ENCODE measurements at regions not wholly inside any gene's neighbourhood (a gene's known extent, or its start where the extent isn't known, plus 50 kb on each side); places are given as distances from the start of the nearest gene placed in this dataset.

DNA sequence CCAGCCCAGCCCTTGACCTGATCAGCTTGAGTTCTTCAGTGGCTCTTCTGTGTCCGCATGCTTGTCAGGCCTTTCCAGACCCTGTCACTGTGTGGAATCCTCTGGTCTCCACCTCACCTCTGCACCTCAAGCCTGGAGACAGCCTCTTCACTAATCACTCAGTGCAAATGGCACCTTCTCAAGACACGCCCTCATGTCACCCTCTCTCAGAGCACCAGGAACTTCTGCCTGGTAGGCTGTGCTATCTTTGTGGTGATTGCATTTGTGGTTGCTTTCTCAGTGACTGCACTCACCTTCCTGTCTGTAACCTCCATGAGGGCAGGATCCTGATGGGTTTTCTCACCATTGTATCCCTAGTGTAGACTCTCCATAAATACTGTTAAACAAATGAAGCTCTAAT, 435.2 kb upstream of the CDH4 start:
- no peaks in the 10 kb centered on the region; a peak in 1 of 7 replicates for H3K27me3 ChIP-seq (replicated peaks in 1 of 4; ENCODE audit: control insufficient read depth in 3 of 4, extremely low read depth in 1 of 4, insufficient read depth in 3 of 4, low read length in 3 of 4)
- no peak overlapping the region for H4K8ac ChIP-seq (ENCODE audit: extremely low read depth, insufficient read depth, low read length)
- no peak overlapping the region for H3K4me3 ChIP-seq (ENCODE audit: extremely low read depth in 1 of 4, insufficient read depth in 2 of 4, low read depth in 3 of 4, low read length in 4 of 4)
- no peak overlapping the region for H3K4me2 ChIP-seq (ENCODE audit: insufficient read depth in 1 of 2, low read depth in 2 of 2, low read length in 2 of 2)
- no peak overlapping the region for H3K9ac ChIP-seq (replicated peaks in 1 of 4; ENCODE audit: extremely low read depth in 1 of 4, low read depth in 3 of 4, low read length in 3 of 4)
- H2BK12ac ChIP-seq (ENCODE audit: low read depth, low read length) = no peak overlapping the region
- H3K79me1 ChIP-seq (ENCODE audit: low read depth, low read length) = no peaks in the 10 kb centered on the region
- H2BK20ac ChIP-seq (ENCODE audit: low read length) = no peak overlapping the region
- H4K5ac ChIP-seq (ENCODE audit: insufficient read length, low read depth, low read length) = no peak overlapping the region
- CTCF ChIA-PET (ENCODE audit: partially characterized antibody) = no interaction called here
- no peak for TF ChIP-seq CREB1 (IDR thresholded peaks at IDR 0.05)
- no peak for TF ChIP-seq CBX5 (IDR thresholded peaks at IDR 0.05; ENCODE audit: low read depth, low read length)
- TF ChIP-seq EGR1 (IDR thresholded peaks at IDR 0.05; ENCODE audit: borderline replicate concordance, low read depth, low read length) = no peak
- no peak for TF ChIP-seq KDM4A (IDR thresholded peaks at IDR 0.05; ENCODE audit: low read depth, low read length, severe bottlenecking)
- no peak for TF ChIP-seq RBBP5 (IDR thresholded peaks at IDR 0.05; ENCODE audit: borderline replicate concordance, low read depth, low read length)
- TF ChIP-seq, protein P1, sequence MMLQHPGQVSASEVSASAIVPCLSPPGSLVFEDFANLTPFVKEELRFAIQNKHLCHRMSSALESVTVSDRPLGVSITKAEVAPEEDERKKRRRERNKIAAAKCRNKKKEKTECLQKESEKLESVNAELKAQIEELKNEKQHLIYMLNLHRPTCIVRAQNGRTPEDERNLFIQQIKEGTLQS (IDR thresholded peaks at IDR 0.05; ENCODE audit: insufficient read depth, low read depth, low read length) = no peak
- no peaks in the 10 kb centered on the region for H3K36me3 ChIP-seq (ENCODE audit: control insufficient read depth in 2 of 4, insufficient read depth in 4 of 4, low read length in 3 of 4)
- no peak for DNase-seq (ENCODE audit: low read depth in 1 of 2, low spot score in 2 of 2)
- H3K23me2 ChIP-seq (ENCODE audit: low read depth, low read length) = no peaks in the 10 kb centered on the region
- H3K79me2 ChIP-seq (ENCODE audit: control insufficient read depth in 1 of 2, insufficient read depth in 2 of 2, low read length in 2 of 2) = no peaks in the 10 kb centered on the region
- H2BK5ac ChIP-seq (ENCODE audit: low read depth, low read length) = no peak overlapping the region
- POLR2A ChIA-PET (ENCODE audit: partially characterized antibody) = no interaction called here
- no peaks in the 10 kb centered on the region for H3K9me3 ChIP-seq (ENCODE audit: insufficient read depth in 2 of 2, low read depth in 1 of 2, low read length in 1 of 2)
- no peak overlapping the region for H2AK5ac ChIP-seq (ENCODE audit: low read depth, low read length)
- H4K20me1 ChIP-seq (replicated peaks in 1 of 2; ENCODE audit: control insufficient read depth in 1 of 2, insufficient read depth in 2 of 2, low read length in 2 of 2) = no peaks in the 10 kb centered on the region
- no peak overlapping the region for H3K14ac ChIP-seq (ENCODE audit: insufficient read length)
- no peak overlapping the region for H4K91ac ChIP-seq (replicated peaks; ENCODE audit: insufficient read length, low read length)
- H3K23ac ChIP-seq (ENCODE audit: insufficient read length) = no peak overlapping the region
- H2AFZ ChIP-seq (ENCODE audit: low read length) = no peak overlapping the region
- H3K56ac ChIP-seq (replicated peaks; ENCODE audit: insufficient read length, low read depth, low read length) = no peak overlapping the region
- no peaks in the 10 kb centered on the region for H3K4me1 ChIP-seq (replicated peaks in 1 of 4; ENCODE audit: control insufficient read depth in 3 of 4, insufficient read depth in 4 of 4, low read length in 3 of 4)
- no peak for FAIRE-seq
- H2BK15ac ChIP-seq (ENCODE audit: low read length) = no peak overlapping the region
- 89% methylated on average over 2 of the region's 2 CpGs; no CpG with 5 or more reads in 1 of the 2 experiments for WGBS, 2 experiments (ENCODE audit: extremely low coverage in 1 of 2, insufficient coverage in 1 of 2, insufficient read length in 1 of 2, insufficient replicate concordance in 2 of 2, low coverage in 1 of 2, low lambda C conversion rate in 2 of 2, missing lambda C conversion rate in 1 of 2)
- no peak overlapping the region for H2BK120ac ChIP-seq (replicated peaks; ENCODE audit: low read depth, low read length)
- H3K27ac ChIP-seq (ENCODE audit: low read depth, low read length) = no peak overlapping the region
- no peak overlapping the region for H3K4ac ChIP-seq (replicated peaks; ENCODE audit: insufficient read length, low read depth, low read length)
- H3K18ac ChIP-seq (ENCODE audit: extremely low read depth, low read length) = no peak overlapping the region

Measured in H1 (cell line).